Parathyroid adenoma (tissue), 2 donors: ENCODE measurements at regions not wholly inside any gene's neighbourhood (a gene's known extent, or its start where the extent isn't known, plus 50 kb on each side); places are given as distances from the start of the nearest gene placed in this dataset.

Experiments
- H2AFZ ChIP-seq: fragments of 300-600 bp; sonication (generic); one replicate; pipeline ENCODE4 v1.7.0; 2017; ENCODE audit warnings: antibody characterized with exemption, mild to moderate bottlenecking
- H3K27ac ChIP-seq: fragments of 300-600 bp; sonication (generic); one replicate; pipeline ENCODE4 v1.7.0; 2017
- H3K27me3 ChIP-seq: fragments of 300-600 bp; sonication (generic); one replicate; pipeline ENCODE4 v1.7.0; 2017; ENCODE audit warnings: low read length; ENCODE audit not compliant: control insufficient read depth, insufficient read depth
- H3K36me3 ChIP-seq: fragments of 300-600 bp; sonication (generic); one replicate; pipeline ENCODE4 v1.7.0; 2017; ENCODE audit warnings: low read length; ENCODE audit not compliant: control insufficient read depth, insufficient read depth
- H3K4me1 ChIP-seq: fragments of 300-600 bp; sonication (generic); one replicate; pipeline ENCODE4 v1.7.0; 2017; ENCODE audit warnings: control low read depth
- H3K4me2 ChIP-seq: fragments of 300-600 bp; sonication (generic); one replicate; pipeline ENCODE4 v1.7.0; 2017; ENCODE audit warnings: low read length
- H3K4me3 ChIP-seq: fragments of 300-600 bp; sonication (generic); one replicate; pipeline ENCODE4 v1.7.0; 2017; ENCODE audit warnings: low read depth, low read length
- H3K79me2 ChIP-seq: fragments of 300-600 bp; sonication (generic); one replicate; pipeline ENCODE4 v1.7.0; 2017; ENCODE audit warnings: control low read depth
- H3K9ac ChIP-seq: fragments of 300-600 bp; sonication (generic); one replicate; pipeline ENCODE4 v1.7.0; 2017; ENCODE audit warnings: mild to moderate bottlenecking
- H3K9me3 ChIP-seq: fragments of 300-600 bp; sonication (generic); one replicate; pipeline ENCODE4 v1.7.0; 2017; ENCODE audit warnings: low read length; ENCODE audit not compliant: control insufficient read depth
- CTCF ChIP-seq: fragments of 300-600 bp; sonication (generic); IDR thresholded peaks from one replicate; pipeline ENCODE4 v1.7.0; 2017; ENCODE audit warnings: antibody characterized with exemption, mild to moderate bottlenecking
- donor health status: primary hyperparathyroidism.

- TF ChIP-seq CTCF, result no peak
- no peaks in the 10 kb centered on the region for H3K4me1 ChIP-seq
- H3K27ac ChIP-seq, result no peak overlapping the region
- H3K9ac ChIP-seq, result no peak overlapping the region
- H3K79me2 ChIP-seq, result no peaks in the 10 kb centered on the region
- no peaks in the 10 kb centered on the region for H3K27me3 ChIP-seq
- no peaks in the 10 kb centered on the region for H3K9me3 ChIP-seq
- H3K4me3 ChIP-seq, result no peak overlapping the region
- no peak overlapping the region for H3K4me2 ChIP-seq
- H3K36me3 ChIP-seq, result no peaks in the 10 kb centered on the region
- no peak overlapping the region for H2AFZ ChIP-seq
These were observed 215.8 kb downstream of the FSIP2 start for GRCh38 chr2:185954389-185954788.

GRCh38 chr2:185955050-185955449, 216.4 kb downstream of the FSIP2 start:
- H3K9me3 ChIP-seq, result no peaks in the 10 kb centered on the region
- no peak overlapping the region for H3K27ac ChIP-seq
- no peak overlapping the region for H3K4me2 ChIP-seq
- H3K4me3 ChIP-seq, result no peak overlapping the region
- H3K4me1 ChIP-seq, result no peaks in the 10 kb centered on the region
- H3K36me3 ChIP-seq, result no peaks in the 10 kb centered on the region
- no peak overlapping the region for H2AFZ ChIP-seq
- H3K79me2 ChIP-seq, result no peaks in the 10 kb centered on the region
- no peak for TF ChIP-seq CTCF
- no peaks in the 10 kb centered on the region for H3K27me3 ChIP-seq
- H3K9ac ChIP-seq, result no peak overlapping the region

GRCh38 chr2:185967335-185967734, 228.7 kb downstream of the FSIP2 start:
- H3K4me2 ChIP-seq, result no peak overlapping the region
- no peaks in the 10 kb centered on the region for H3K27me3 ChIP-seq
- no peaks in the 10 kb centered on the region for H3K9me3 ChIP-seq
- no peaks in the 10 kb centered on the region for H3K79me2 ChIP-seq
- no peaks in the 10 kb centered on the region for H3K4me1 ChIP-seq
- no peak overlapping the region for H3K4me3 ChIP-seq
- H3K36me3 ChIP-seq, result no peaks in the 10 kb centered on the region
- no peak overlapping the region for H3K9ac ChIP-seq
- no peak for TF ChIP-seq CTCF
- no peak overlapping the region for H2AFZ ChIP-seq
- H3K27ac ChIP-seq, result no peak overlapping the region

GRCh38 chr2:185970148-185970852, 231.7 kb downstream of the FSIP2 start:
- TF ChIP-seq CTCF, result no peak
- Histone ChIP-seq H3K4me2 (no peak overlapping the region), H3K4me1 (no peaks in the 10 kb centered on the region)

More at GRCh38 chr2:185970148-185970852, 231.7 kb downstream of the FSIP2 start:
- no peak overlapping the region for H3K9ac ChIP-seq
- H3K27ac ChIP-seq, result no peak overlapping the region
- no peaks in the 10 kb centered on the region for H3K27me3 ChIP-seq
- H3K9me3 ChIP-seq, result no peaks in the 10 kb centered on the region
- no peaks in the 10 kb centered on the region for H3K36me3 ChIP-seq
- H3K4me3 ChIP-seq, result no peak overlapping the region
- no peaks in the 10 kb centered on the region for H3K79me2 ChIP-seq
- H2AFZ ChIP-seq, result no peak overlapping the region
